Cardiac muscle cell (in vitro differentiated cells and primary cell): ENCODE measurements at regions not wholly inside any gene's neighbourhood (a gene's known extent, or its start where the extent isn't known, plus 50 kb on each side); places are given as distances from the start of the nearest gene placed in this dataset.

Experiments used
- DNase-seq, 2 donors: peaks; one replicate each; pipeline versions ENCODE4 v3.0.0 to v3.0.0-alpha.2; 2010 to 2017; ENCODE audit warnings: low read depth in 1 of 2, low spot score in 1 of 2
- H3K27ac ChIP-seq: fragments of 200-600 bp; sonication (generic); 2 replicates; pipeline ENCODE4 v1.5.1; 2016
- H3K27me3 ChIP-seq: fragments of 200-600 bp; sonication (generic); 2 replicates; pipeline ENCODE4 v1.6.0; 2016; ENCODE audit warnings: control low read depth
- H3K36me3 ChIP-seq: fragments of 200-600 bp; sonication (generic); 2 replicates; pipeline ENCODE4 v1.5.1; 2016; ENCODE audit warnings: control low read depth
- H3K4me1 ChIP-seq: fragments of 200-600 bp; sonication (generic); 2 replicates; pipeline ENCODE4 v1.8.1; 2017; ENCODE audit warnings: low read depth, mild to moderate bottlenecking, mixed run types
- H3K4me3 ChIP-seq: fragments of 200-600 bp; sonication (generic); 2 replicates; pipeline ENCODE4 v1.5.1; 2016; ENCODE audit warnings: mild to moderate bottlenecking
- H3K9me3 ChIP-seq: fragments of 200-600 bp; sonication (generic); 2 replicates; pipeline ENCODE4 v1.5.1; 2017; ENCODE audit warnings: low read depth, mild to moderate bottlenecking, control low read depth
- TF ChIP-seq, protein P1 (sequence below): IDR thresholded peaks from 2 replicates; pipeline ENCODE4 v1.5.1; 2012; ENCODE audit warnings: low read depth, mild to moderate bottlenecking, low read length

GRCh38 chr6:114718186-114718585 is 375.4 kb upstream of the HS3ST5 start:
- TF ChIP-seq, protein P1, sequence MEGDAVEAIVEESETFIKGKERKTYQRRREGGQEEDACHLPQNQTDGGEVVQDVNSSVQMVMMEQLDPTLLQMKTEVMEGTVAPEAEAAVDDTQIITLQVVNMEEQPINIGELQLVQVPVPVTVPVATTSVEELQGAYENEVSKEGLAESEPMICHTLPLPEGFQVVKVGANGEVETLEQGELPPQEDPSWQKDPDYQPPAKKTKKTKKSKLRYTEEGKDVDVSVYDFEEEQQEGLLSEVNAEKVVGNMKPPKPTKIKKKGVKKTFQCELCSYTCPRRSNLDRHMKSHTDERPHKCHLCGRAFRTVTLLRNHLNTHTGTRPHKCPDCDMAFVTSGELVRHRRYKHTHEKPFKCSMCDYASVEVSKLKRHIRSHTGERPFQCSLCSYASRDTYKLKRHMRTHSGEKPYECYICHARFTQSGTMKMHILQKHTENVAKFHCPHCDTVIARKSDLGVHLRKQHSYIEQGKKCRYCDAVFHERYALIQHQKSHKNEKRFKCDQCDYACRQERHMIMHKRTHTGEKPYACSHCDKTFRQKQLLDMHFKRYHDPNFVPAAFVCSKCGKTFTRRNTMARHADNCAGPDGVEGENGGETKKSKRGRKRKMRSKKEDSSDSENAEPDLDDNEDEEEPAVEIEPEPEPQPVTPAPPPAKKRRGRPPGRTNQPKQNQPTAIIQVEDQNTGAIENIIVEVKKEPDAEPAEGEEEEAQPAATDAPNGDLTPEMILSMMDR, result no peak

DNA sequence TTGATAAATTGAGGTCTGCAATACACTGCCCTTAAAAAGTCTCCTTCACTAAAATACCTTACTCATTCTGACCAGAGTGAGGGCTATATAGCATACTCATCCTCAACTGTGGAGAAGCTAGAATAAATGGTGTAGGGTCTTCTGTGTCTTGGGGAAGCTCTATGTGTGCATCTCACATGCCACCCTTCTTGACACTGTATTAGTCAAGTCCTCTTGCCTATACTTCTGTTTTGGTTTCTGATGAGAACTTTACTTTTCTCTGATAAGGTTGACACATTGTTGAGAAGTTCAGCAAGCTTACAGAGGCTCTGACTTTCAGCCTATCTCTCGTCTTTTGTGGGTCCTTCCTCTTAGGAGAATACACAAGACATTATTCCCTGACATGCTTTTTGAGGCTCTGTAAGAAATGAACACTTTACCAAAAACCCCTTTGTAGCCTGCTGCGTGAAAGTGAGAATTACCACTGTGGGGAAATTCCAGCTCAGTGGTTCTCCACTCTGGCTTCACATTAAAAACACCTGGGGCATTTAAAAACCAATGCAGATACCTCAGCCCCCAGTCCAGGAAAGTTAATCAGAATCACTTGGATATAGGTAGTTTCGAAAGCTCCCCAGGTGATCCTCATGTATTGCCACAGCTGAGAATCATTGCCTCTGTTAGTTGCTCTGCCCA is 372.1 kb upstream of the HS3ST5 start:
- no peak for DNase-seq
- no peak overlapping the region for H3K4me3 ChIP-seq
- H3K4me1 ChIP-seq, result peaks cover 47% of the 10 kb centered on the region
- H3K9me3 ChIP-seq, result no peaks in the 10 kb centered on the region
- TF ChIP-seq, protein P1, result no peak
- no peaks in the 10 kb centered on the region for H3K27me3 ChIP-seq
- no peaks in the 10 kb centered on the region for H3K36me3 ChIP-seq
- peak overlapping the region; percentile 86 for H3K27ac ChIP-seq

More at GRCh38 chr6:114718186-114718585, 375.4 kb upstream of the HS3ST5 start:
- peak overlapping the region; percentile 86 for H3K27ac ChIP-seq
- H3K9me3 ChIP-seq, result no peaks in the 10 kb centered on the region
- peaks cover 47% of the 10 kb centered on the region for H3K4me1 ChIP-seq
- H3K4me3 ChIP-seq, result no peak overlapping the region
- no peaks in the 10 kb centered on the region for H3K36me3 ChIP-seq
- DNase-seq, result no peak
- H3K27me3 ChIP-seq, result no peaks in the 10 kb centered on the region

DNA sequence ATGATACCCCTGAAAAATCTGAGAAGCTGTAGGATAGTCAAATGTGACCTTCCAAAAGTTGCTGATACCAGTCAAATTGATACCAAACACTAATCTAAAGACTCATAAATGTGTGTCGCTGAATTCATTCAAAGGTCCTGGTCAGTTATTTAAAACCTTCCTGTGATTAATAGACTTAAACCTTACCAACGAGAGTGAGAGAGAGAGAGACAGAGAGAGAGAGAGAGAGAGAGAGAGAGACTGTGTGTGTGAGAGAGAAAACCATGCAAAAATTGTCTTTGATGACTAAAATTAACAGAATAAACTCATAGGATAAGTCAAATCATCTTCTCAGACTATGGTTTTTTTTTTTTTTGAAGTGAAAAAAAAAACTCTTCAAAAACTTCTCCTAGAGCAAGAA is 370.9 kb upstream of the HS3ST5 start:
- Histone ChIP-seq H3K36me3 (no peaks in the 10 kb centered on the region), H3K27me3 (no peaks in the 10 kb centered on the region), H3K4me1 (peaks cover 45% of the 10 kb centered on the region), H3K9me3 (no peaks in the 10 kb centered on the region), H3K4me3 (no peak overlapping the region), H3K27ac (no peak overlapping the region)
- TF ChIP-seq, protein P1, result no peak
- no peak for DNase-seq

DNA sequence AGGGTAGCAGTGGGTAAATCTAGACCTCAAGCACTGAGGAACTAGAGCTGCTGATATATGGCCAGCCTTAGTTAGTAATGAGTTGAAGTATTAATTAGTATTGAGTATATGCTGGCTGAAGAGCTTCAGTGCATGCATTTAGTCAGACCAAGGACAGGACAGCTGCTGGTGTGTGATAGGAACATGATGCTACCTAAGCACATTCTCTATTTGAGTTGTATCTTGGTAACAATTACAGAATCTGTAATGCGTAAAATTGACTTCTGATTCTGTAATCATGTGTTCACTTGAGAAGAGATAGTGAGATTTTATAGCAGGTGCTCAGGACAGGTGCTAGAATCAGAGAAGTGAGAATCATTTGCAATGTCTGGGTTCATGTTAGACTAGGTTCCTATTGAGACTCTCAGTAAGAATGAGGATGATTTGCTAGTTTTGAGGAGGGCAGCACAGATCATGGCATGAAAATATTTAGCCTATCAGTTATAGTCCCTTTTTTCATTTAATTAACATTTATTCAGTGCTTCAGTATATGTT is 369.4 kb upstream of the HS3ST5 start:
- Histone ChIP-seq H3K4me1 (peaks cover 36% of the 10 kb centered on the region), H3K27ac (no peak overlapping the region)
- TF ChIP-seq, protein P1, result no peak

GRCh38 chr6:114707081-114707620 is 364.3 kb upstream of the HS3ST5 start:
- Histone ChIP-seq H3K27me3 (no peaks in the 10 kb centered on the region), H3K4me1 (peaks cover 15% of the 10 kb centered on the region), H3K4me3 (no peak overlapping the region), H3K36me3 (no peaks in the 10 kb centered on the region), H3K27ac (peak overlapping the region; percentile 84), H3K9me3 (no peaks in the 10 kb centered on the region)
- peak in 1 of 2 donors; percentile 3 for DNase-seq
- TF ChIP-seq, protein P1, result no peak

More for the DNA sequence above, 369.4 kb upstream of the HS3ST5 start:
- Histone ChIP-seq H3K4me3 (no peak overlapping the region), H3K27me3 (no peaks in the 10 kb centered on the region), H3K9me3 (no peaks in the 10 kb centered on the region), H3K36me3 (no peaks in the 10 kb centered on the region)
- no peak for DNase-seq
